ENCODE measurements at regions not wholly inside any gene's neighbourhood (a gene's known extent, or its start where the extent isn't known, plus 50 kb on each side); places are given as distances from the start of the nearest gene placed in this dataset.

GRCh38 chr14:65957631-65958205, 528.5 kb upstream of the CCDC196 start:
- no peaks in the 10 kb centered on the region for H3K4me1 ChIP-seq (ENCODE audit: control insufficient read depth in 1 of 2, insufficient read depth in 1 of 2, low read depth in 1 of 2, low read length in 1 of 2)
- H3K27me3 ChIP-seq: peaks cover under 1% of the 10 kb centered on the region
- H3K27ac ChIP-seq: no peak overlapping the region
- no peaks in the 10 kb centered on the region for H3K36me3 ChIP-seq
- no peak overlapping the region for H3K4me3 ChIP-seq (ENCODE audit: low read depth in 1 of 2, low read length in 1 of 2)
- TF ChIP-seq CTCF (IDR thresholded peaks at IDR 0.05): no peak
- H3K9me3 ChIP-seq: no peaks in the 10 kb centered on the region

- H3K27ac ChIP-seq: no peak overlapping the region
- no peaks in the 10 kb centered on the region for H3K36me3 ChIP-seq
- no peaks in the 10 kb centered on the region for H3K4me1 ChIP-seq (ENCODE audit: control insufficient read depth in 1 of 2, insufficient read depth in 1 of 2, low read depth in 1 of 2, low read length in 1 of 2)
- H3K9me3 ChIP-seq: no peaks in the 10 kb centered on the region
- H3K27me3 ChIP-seq: peaks cover 10% of the 10 kb centered on the region
- no peak for TF ChIP-seq CTCF (IDR thresholded peaks at IDR 0.05)
- H3K4me3 ChIP-seq (ENCODE audit: low read depth in 1 of 2, low read length in 1 of 2): no peak overlapping the region
Measured at GRCh38 chr14:65958664-65959562, 527.3 kb upstream of the CCDC196 start.

GRCh38 chr14:65959563-65960024, 526.6 kb upstream of the CCDC196 start:
- Histone ChIP-seq H3K9me3 (no peaks in the 10 kb centered on the region), H3K4me1 (ENCODE audit: control insufficient read depth in 1 of 2, insufficient read depth in 1 of 2, low read depth in 1 of 2, low read length in 1 of 2) (no peaks in the 10 kb centered on the region), H3K4me3 (ENCODE audit: low read depth in 1 of 2, low read length in 1 of 2) (no peak overlapping the region), H3K27me3 (peaks cover 10% of the 10 kb centered on the region), H3K36me3 (no peaks in the 10 kb centered on the region), H3K27ac (no peak overlapping the region)
- TF ChIP-seq CTCF (IDR thresholded peaks at IDR 0.05): no peak

- Histone ChIP-seq H3K9me3 (no peaks in the 10 kb centered on the region), H3K4me1 (ENCODE audit: control insufficient read depth in 1 of 2, insufficient read depth in 1 of 2, low read depth in 1 of 2, low read length in 1 of 2) (no peaks in the 10 kb centered on the region), H3K4me3 (ENCODE audit: low read depth in 1 of 2, low read length in 1 of 2) (no peak overlapping the region), H3K36me3 (no peaks in the 10 kb centered on the region), H3K27ac (no peak overlapping the region), H3K27me3 (peaks cover 10% of the 10 kb centered on the region)
- no peak for TF ChIP-seq CTCF (IDR thresholded peaks at IDR 0.05)
Measured at GRCh38 chr14:65961004-65961403, 525.2 kb upstream of the CCDC196 start.

GRCh38 chr14:65962952-65963351, 523.2 kb upstream of the CCDC196 start:
- Histone ChIP-seq H3K27me3 (peaks cover 10% of the 10 kb centered on the region), H3K9me3 (no peaks in the 10 kb centered on the region), H3K27ac (no peak overlapping the region), H3K4me1 (ENCODE audit: control insufficient read depth in 1 of 2, insufficient read depth in 1 of 2, low read depth in 1 of 2, low read length in 1 of 2) (no peaks in the 10 kb centered on the region), H3K36me3 (no peaks in the 10 kb centered on the region), H3K4me3 (ENCODE audit: low read depth in 1 of 2, low read length in 1 of 2) (no peak overlapping the region)
- no peak for TF ChIP-seq CTCF (IDR thresholded peaks at IDR 0.05)

Measured in neutrophil (primary cell).